Type B pancreatic cell (in vitro differentiated cells): ENCODE measurements at regions not wholly inside any gene's neighbourhood (a gene's known extent, or its start where the extent isn't known, plus 50 kb on each side); places are given as distances from the start of the nearest gene placed in this dataset.

ENCODE experiments used
- DNase-seq: peaks from one replicate; pipeline ENCODE4 v3.0.0; 2021; ENCODE audit warnings: mixed read lengths; ENCODE audit not compliant: unreplicated experiment; ENCODE audit errors: extremely low spot score
- H3K27ac Mint-ChIP-seq: 2 replicates; pipeline ENCODE4 v1.8.0; 2021; ENCODE audit warnings: mild to moderate bottlenecking, mixed read lengths
- H3K27me3 Mint-ChIP-seq: 2 replicates; pipeline ENCODE4 v1.8.0; 2021; ENCODE audit warnings: mixed read lengths
- H3K36me3 Mint-ChIP-seq: 2 replicates; pipeline ENCODE4 v1.8.0; 2021; ENCODE audit warnings: mixed read lengths
- H3K4me1 Mint-ChIP-seq: one replicate; pipeline ENCODE4 v1.8.0; 2021; ENCODE audit warnings: mixed read lengths; ENCODE audit not compliant: unreplicated experiment
- H3K4me3 Mint-ChIP-seq: 2 replicates; pipeline ENCODE4 v1.8.0; 2021; ENCODE audit warnings: mild to moderate bottlenecking, mixed read lengths
- H3K9me3 Mint-ChIP-seq: 2 replicates; pipeline ENCODE4 v1.8.0; 2021; ENCODE audit warnings: mixed read lengths
- TF ChIP-seq, protein P1 (sequence below): fragments of 200-600 bp; sonication (generic); conservative IDR thresholded peaks from 2 replicates; pipeline ENCODE4 v1.5.0; 2021; ENCODE audit warnings: antibody characterized with exemption, mild to moderate bottlenecking

DNA sequence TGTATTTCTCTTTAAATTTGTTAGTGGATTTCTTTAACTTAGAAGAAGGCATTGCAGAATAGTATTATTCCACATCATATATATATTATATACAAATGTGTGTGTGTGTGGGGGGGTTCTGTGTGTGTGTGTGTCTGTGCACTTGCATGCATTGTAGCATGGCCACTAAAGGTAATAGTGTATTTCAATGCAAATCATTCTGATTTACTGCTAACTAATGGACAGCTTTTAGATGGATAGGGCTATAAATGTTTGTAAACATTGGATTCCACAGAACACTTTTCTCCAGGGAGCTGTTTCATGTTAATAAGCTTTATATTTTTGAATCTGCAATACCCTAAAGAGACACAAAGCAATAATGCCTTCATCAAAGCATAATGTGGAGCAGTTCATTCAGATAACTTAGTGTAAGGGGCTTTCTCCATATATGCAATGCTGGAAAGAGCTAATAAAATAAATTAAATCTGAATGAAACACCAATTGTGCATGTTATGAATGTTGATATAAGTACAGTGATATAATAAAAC, 496.7 kb upstream of the CDH9 start:
- Mint-ChIP-seq H3K27ac (no peak overlapping the region), H3K4me3 (no peak overlapping the region), H3K27me3 (peaks cover 3% of the 10 kb centered on the region), H3K36me3 (no peaks in the 10 kb centered on the region), H3K9me3 (no peaks in the 10 kb centered on the region), H3K4me1 (no peaks in the 10 kb centered on the region)
- TF ChIP-seq, protein P1, sequence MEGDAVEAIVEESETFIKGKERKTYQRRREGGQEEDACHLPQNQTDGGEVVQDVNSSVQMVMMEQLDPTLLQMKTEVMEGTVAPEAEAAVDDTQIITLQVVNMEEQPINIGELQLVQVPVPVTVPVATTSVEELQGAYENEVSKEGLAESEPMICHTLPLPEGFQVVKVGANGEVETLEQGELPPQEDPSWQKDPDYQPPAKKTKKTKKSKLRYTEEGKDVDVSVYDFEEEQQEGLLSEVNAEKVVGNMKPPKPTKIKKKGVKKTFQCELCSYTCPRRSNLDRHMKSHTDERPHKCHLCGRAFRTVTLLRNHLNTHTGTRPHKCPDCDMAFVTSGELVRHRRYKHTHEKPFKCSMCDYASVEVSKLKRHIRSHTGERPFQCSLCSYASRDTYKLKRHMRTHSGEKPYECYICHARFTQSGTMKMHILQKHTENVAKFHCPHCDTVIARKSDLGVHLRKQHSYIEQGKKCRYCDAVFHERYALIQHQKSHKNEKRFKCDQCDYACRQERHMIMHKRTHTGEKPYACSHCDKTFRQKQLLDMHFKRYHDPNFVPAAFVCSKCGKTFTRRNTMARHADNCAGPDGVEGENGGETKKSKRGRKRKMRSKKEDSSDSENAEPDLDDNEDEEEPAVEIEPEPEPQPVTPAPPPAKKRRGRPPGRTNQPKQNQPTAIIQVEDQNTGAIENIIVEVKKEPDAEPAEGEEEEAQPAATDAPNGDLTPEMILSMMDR = no peak
- no peak for DNase-seq

DNA sequence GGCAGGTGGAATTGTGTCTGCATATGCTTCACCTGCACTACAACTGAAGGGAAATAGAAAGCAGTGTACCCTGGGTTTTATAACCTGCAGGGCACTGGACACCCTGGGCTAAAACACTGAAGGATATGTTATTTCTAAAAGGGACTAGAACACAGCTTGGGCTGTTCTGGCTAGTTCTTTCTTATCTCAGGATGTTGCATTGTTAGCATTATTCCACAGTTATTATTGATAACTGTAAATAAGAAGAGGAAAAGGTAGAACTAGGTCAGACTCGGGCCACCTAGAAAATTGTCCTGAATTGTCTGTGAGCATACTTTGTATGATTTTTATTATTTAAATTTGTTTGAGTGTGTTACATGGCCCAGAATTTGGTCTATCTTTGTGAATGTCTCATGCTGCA, 493.9 kb upstream of the CDH9 start:
- Mint-ChIP-seq H3K27ac (no peak overlapping the region), H3K4me3 (no peak overlapping the region), H3K4me1 (no peaks in the 10 kb centered on the region), H3K36me3 (no peaks in the 10 kb centered on the region), H3K27me3 (peaks cover 3% of the 10 kb centered on the region), H3K9me3 (no peaks in the 10 kb centered on the region)
- no peak for DNase-seq
- TF ChIP-seq, protein P1 = no peak

DNA sequence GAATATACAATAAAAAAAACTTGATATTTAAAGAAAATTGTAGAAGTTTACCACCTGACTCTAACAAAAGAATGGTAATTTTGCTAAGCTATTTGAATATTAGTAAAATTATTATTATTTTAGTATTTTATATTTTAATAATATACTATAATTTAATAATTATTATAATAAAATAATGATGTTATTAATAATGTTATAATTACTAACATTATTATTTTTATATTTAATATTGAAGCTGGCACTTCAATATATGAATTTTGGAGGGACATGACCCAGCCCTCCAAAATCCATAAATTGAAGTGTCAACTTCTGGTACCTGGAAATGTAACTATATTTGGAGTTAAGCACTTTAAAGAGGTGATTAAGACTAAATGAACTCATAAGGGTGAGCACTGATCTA, 486.1 kb upstream of the CDH9 start:
- no peak overlapping the region for H3K4me3 Mint-ChIP-seq
- DNase-seq = no peak
- no peaks in the 10 kb centered on the region for H3K36me3 Mint-ChIP-seq
- H3K4me1 Mint-ChIP-seq = no peaks in the 10 kb centered on the region
- no peaks in the 10 kb centered on the region for H3K27me3 Mint-ChIP-seq
- no peak overlapping the region for H3K27ac Mint-ChIP-seq
- TF ChIP-seq, protein P1 = no peak
- no peaks in the 10 kb centered on the region for H3K9me3 Mint-ChIP-seq

DNA sequence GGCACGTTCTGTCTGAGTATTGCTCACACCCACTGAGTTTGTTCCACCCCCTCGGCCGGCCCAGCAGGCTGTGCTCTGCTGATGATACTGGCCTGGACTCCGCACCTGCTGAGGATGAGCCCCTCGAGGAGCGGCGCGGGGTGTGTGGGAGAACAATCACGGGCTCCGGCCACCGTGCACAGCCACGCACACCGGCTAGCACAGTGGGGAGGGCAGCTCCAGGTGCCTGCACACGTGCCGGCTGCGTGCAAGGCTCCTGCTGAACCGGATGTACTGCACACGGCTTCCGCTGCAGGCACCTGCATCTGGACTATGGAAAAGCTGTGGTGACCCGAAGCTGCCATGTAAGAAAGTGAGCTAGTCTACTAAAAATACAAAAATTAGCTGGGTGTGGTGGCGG, 485.2 kb upstream of the CDH9 start:
- no peak overlapping the region for H3K4me3 Mint-ChIP-seq
- H3K36me3 Mint-ChIP-seq = no peaks in the 10 kb centered on the region
- no peaks in the 10 kb centered on the region for H3K9me3 Mint-ChIP-seq
- no peaks in the 10 kb centered on the region for H3K27me3 Mint-ChIP-seq
- no peak for DNase-seq
- H3K4me1 Mint-ChIP-seq = no peaks in the 10 kb centered on the region
- H3K27ac Mint-ChIP-seq = no peak overlapping the region
- TF ChIP-seq, protein P1 = no peak

DNA sequence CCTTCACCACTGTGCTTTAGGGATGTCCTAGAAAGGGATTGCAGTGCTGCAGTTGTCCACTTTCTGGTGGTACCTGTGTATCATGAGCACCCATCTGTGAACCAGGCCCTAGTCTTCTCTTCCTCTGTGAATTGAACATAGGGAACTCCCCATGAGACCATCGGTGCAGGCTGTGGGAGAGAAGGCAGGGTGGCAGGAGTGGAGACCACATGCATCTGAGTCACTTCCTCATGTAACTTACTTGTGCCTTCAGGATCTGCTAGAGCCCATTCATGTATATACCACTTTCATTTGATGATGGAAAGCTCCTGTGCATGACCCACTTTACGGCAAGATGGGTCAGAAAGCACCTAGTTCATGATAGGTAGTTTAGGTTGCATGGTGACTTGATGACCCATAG, 478.1 kb upstream of the CDH9 start:
- Mint-ChIP-seq H3K27ac (no peak overlapping the region), H3K36me3 (no peaks in the 10 kb centered on the region), H3K9me3 (peaks cover 7% of the 10 kb centered on the region), H3K27me3 (no peaks in the 10 kb centered on the region), H3K4me1 (no peaks in the 10 kb centered on the region), H3K4me3 (no peak overlapping the region)
- TF ChIP-seq, protein P1 = no peak
- no peak for DNase-seq

DNA sequence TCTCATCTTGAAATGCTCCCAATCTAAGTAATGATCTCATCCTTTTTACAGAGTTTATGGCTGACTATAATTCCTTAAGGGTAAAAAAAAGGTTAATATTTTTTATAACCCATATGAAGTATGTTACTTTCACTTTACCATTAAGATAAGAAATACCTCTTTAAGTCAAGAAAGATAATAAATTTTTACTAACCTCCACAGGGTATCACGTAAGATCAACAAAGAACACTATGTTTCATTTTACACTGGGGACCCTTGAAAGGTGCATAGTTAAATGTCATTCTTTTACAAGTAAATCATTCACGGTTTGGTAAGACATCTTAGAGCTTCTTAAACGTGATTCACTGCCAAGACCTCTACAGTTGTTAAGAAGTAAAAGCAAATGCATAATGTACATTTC, 472.7 kb upstream of the CDH9 start:
- TF ChIP-seq, protein P1 = no peak
- H3K4me3 Mint-ChIP-seq = no peak overlapping the region
- H3K4me1 Mint-ChIP-seq = peaks cover 5% of the 10 kb centered on the region
- H3K36me3 Mint-ChIP-seq = no peaks in the 10 kb centered on the region
- H3K9me3 Mint-ChIP-seq = peaks cover 7% of the 10 kb centered on the region
- H3K27ac Mint-ChIP-seq = no peak overlapping the region
- no peaks in the 10 kb centered on the region for H3K27me3 Mint-ChIP-seq
- DNase-seq = no peak
